GM12875 (cell line): ENCODE measurements at regions not wholly inside any gene's neighbourhood (a gene's known extent, or its start where the extent isn't known, plus 50 kb on each side); places are given as distances from the start of the nearest gene placed in this dataset.

ENCODE experiments used
- H3K4me3 ChIP-seq: one replicate; pipeline ENCODE4 v1.5.1; 2011; ENCODE audit warnings: low read depth, low read length, control low read depth
- CTCF ChIP-seq: IDR thresholded peaks from 2 replicates; pipeline ENCODE4 v1.5.1; 2011; ENCODE audit warnings: low read depth, mild to moderate bottlenecking, control low read depth, inconsistent platforms, low read length, moderate library complexity, borderline replicate concordance; ENCODE audit not compliant: insufficient read depth

DNA sequence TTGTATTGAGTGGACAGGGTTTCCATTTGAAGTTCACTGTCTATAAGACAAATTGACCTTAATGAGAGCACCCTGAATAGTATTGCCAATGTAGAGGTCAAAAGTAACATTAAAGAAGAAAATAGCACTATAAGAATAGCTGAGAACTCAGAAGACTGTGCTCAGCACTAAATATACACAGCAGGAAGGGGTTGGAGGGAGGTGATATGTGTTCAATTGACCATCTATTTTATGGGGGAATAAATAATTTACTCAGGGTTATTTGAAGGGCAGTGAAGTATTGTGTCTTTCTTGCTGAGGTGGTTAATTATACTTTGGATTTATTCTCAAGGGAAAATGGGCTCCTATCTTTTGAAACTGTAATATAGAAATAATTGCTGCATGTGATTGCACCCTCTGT is 1380.5 kb upstream of the SPRY2 start:
- no peak overlapping the region for H3K4me3 ChIP-seq
- TF ChIP-seq CTCF = no peak

DNA sequence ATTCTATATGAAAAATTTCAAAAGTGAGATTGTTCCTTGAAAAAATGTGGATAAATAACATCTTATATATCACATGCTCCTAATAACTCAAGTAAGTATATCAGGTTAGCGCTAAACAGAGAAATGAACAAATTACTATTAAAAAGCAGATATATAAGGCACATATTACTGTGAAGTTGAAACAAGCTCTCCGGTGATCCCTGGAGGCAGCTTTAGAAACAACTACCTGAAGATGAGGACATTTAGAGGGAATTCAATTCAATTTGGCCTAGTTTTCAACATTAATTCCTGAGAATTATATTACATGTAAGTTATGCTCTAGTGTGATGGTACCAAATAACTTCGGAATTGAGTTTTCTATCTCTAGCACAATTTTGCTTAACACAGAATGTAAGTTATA is 1373.6 kb upstream of the SPRY2 start:
- H3K4me3 ChIP-seq = no peak overlapping the region
- no peak for TF ChIP-seq CTCF

GRCh38 chr13:81713201-81713600 is 1372.3 kb upstream of the SPRY2 start:
- H3K4me3 ChIP-seq = no peak overlapping the region
- no peak for TF ChIP-seq CTCF

DNA sequence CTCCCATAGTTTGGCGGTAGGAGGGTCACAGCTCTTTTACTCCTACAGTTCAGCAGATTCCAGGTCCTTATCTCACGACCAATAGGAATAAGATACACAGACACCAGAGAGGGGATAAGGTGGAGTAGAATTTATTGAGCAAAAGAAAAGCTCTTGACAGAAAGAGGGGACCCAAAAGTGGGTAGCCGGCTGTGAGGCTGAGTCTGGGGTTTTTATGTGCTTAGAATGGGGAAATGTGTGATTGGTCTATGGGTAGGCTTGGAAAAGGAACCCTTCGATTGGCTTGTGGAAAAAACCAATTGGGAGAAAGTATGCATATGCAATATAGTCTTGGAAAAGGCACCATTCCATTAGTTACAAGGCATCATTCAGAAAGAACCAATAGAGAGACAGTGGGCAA is 1356.9 kb upstream of the SPRY2 start:
- H3K4me3 ChIP-seq = no peak overlapping the region
- no peak for TF ChIP-seq CTCF

- no peak for TF ChIP-seq CTCF
- H3K4me3 ChIP-seq = no peak overlapping the region
Observed at GRCh38 chr13:81686877-81687276, 1346.0 kb upstream of the SPRY2 start.

- no peak for TF ChIP-seq CTCF
Observed at GRCh38 chr13:81683521-81683920, 1342.6 kb upstream of the SPRY2 start.

GRCh38 chr13:81682081-81682630 is 1341.2 kb upstream of the SPRY2 start:
- no peak overlapping the region for H3K4me3 ChIP-seq
- TF ChIP-seq CTCF = no peak

More at GRCh38 chr13:81683521-81683920, 1342.6 kb upstream of the SPRY2 start:
- no peak overlapping the region for H3K4me3 ChIP-seq
